ENCODE measurements at regions not wholly inside any gene's neighbourhood (a gene's known extent, or its start where the extent isn't known, plus 50 kb on each side); places are given as distances from the start of the nearest gene placed in this dataset.

DNA sequence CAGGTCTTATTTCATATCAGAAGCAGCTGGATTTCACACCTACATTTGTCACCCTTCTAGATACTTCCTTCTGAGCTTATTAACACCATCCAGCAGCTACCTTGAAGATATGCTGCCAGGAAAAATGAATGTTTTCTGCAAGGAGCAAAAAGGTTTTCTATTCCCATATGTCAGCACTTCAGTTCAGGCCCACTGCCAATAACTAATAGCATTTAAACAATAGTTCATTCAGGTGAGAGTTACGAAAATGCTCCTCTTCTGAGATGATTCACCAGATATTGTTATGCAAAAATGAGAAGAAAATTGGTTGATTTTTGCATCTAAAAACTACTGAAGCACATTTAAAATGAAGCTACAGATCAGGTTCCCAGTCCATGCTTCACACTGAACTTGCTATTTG is 56.4 kb upstream of the ISL1 start:
- in situ Hi-C loops (cut with HindIII; ENCODE audit: low sequenced_read_pairs) = no loop called here

More for the DNA sequence above, 56.4 kb upstream of the ISL1 start:
- no peak for DNase-seq (ENCODE audit: low read depth, low spot score)
- TF ChIP-seq, protein P1, sequence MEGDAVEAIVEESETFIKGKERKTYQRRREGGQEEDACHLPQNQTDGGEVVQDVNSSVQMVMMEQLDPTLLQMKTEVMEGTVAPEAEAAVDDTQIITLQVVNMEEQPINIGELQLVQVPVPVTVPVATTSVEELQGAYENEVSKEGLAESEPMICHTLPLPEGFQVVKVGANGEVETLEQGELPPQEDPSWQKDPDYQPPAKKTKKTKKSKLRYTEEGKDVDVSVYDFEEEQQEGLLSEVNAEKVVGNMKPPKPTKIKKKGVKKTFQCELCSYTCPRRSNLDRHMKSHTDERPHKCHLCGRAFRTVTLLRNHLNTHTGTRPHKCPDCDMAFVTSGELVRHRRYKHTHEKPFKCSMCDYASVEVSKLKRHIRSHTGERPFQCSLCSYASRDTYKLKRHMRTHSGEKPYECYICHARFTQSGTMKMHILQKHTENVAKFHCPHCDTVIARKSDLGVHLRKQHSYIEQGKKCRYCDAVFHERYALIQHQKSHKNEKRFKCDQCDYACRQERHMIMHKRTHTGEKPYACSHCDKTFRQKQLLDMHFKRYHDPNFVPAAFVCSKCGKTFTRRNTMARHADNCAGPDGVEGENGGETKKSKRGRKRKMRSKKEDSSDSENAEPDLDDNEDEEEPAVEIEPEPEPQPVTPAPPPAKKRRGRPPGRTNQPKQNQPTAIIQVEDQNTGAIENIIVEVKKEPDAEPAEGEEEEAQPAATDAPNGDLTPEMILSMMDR (IDR thresholded peaks at IDR 0.05; ENCODE audit: low read depth, low read length) = no peak
- no peak overlapping the region for H3K4me3 ChIP-seq (ENCODE audit: low read depth, low read length)

Data from astrocyte of the spinal cord (primary cell).